Trophoblast cell (in vitro differentiated cells and primary cell): ENCODE measurements at regions not wholly inside any gene's neighbourhood (a gene's known extent, or its start where the extent isn't known, plus 50 kb on each side); places are given as distances from the start of the nearest gene placed in this dataset.
A peak's percentile ranks its signal among the peaks of the same experiment; 100 is the strongest.

Experiments
- DNase-seq, 2 donors: peaks; one replicate each; pipeline ENCODE4 v3.0.0-alpha.2; 2016
- H2AFZ ChIP-seq: 2 replicates; pipeline ENCODE4 v1.6.1; 2013; ENCODE audit warnings: low read length, moderate library complexity, mild to moderate bottlenecking; ENCODE audit not compliant: insufficient read depth, poor library complexity
- H2AK5ac ChIP-seq: 2 replicates; pipeline ENCODE4 v1.6.1; 2013; ENCODE audit warnings: mild to moderate bottlenecking, low read length
- H2BK120ac ChIP-seq: 2 replicates; pipeline ENCODE4 v1.6.1; 2013; ENCODE audit warnings: low read length, mild to moderate bottlenecking, moderate library complexity; ENCODE audit not compliant: insufficient read depth, poor library complexity
- H2BK12ac ChIP-seq: 2 replicates; pipeline ENCODE4 v1.6.1; 2013; ENCODE audit warnings: mild to moderate bottlenecking, low read length, moderate library complexity
- H2BK5ac ChIP-seq: 2 replicates; pipeline ENCODE4 v1.6.1; 2013; ENCODE audit warnings: low read length, low read depth, moderate library complexity, mild to moderate bottlenecking; ENCODE audit not compliant: poor library complexity
- H3K14ac ChIP-seq: 2 replicates; pipeline ENCODE4 v1.6.1; 2013; ENCODE audit warnings: mild to moderate bottlenecking, low read length
- H3K18ac ChIP-seq: 2 replicates; pipeline ENCODE4 v1.6.1; 2013; ENCODE audit warnings: mild to moderate bottlenecking, low read length
- H3K23ac ChIP-seq: 2 replicates; pipeline ENCODE4 v1.6.1; 2013; ENCODE audit warnings: low read length
- H3K27ac ChIP-seq: 2 replicates; pipeline ENCODE4 v1.5.1; 2013; ENCODE audit warnings: low read depth, mild to moderate bottlenecking, inconsistent platforms, low read length, moderate library complexity
- H3K27me3 ChIP-seq: 2 replicates; pipeline ENCODE4 v1.6.1; 2013; ENCODE audit warnings: inconsistent platforms, mild to moderate bottlenecking, low read length, moderate library complexity; ENCODE audit not compliant: insufficient read depth
- H3K36me3 ChIP-seq, 2 experiments: 1 replicate in 1 of 2; 2 replicates in 1 of 2; pipeline ENCODE4 v1.6.1; 2013; ENCODE audit warnings: low read length in 2 of 2, mild to moderate bottlenecking in 2 of 2, moderate library complexity in 1 of 2; ENCODE audit not compliant: insufficient read depth in 2 of 2, control insufficient read depth in 1 of 2
- H3K4ac ChIP-seq: 2 replicates; pipeline ENCODE4 v1.6.1; 2013; ENCODE audit warnings: low read depth, mild to moderate bottlenecking, low read length, moderate library complexity
- H3K4me1 ChIP-seq, 2 experiments: 1 replicate in 1 of 2; 2 replicates in 1 of 2; pipeline ENCODE4 v1.6.1; 2013; ENCODE audit warnings: low read length in 2 of 2, mild to moderate bottlenecking in 2 of 2, moderate library complexity in 1 of 2; ENCODE audit not compliant: insufficient read depth in 2 of 2, control insufficient read depth in 1 of 2
- H3K4me2 ChIP-seq: 2 replicates; pipeline ENCODE4 v1.6.1; 2013; ENCODE audit warnings: inconsistent platforms, mild to moderate bottlenecking, low read length, moderate library complexity
- H3K4me3 ChIP-seq: 2 replicates; pipeline ENCODE4 v1.5.1; 2013; ENCODE audit warnings: mild to moderate bottlenecking, low read depth, low read length, inconsistent platforms
- H3K79me1 ChIP-seq: one replicate; pipeline ENCODE4 v1.6.1; 2013; ENCODE audit warnings: low read length
- H3K79me2 ChIP-seq: 2 replicates; pipeline ENCODE4 v1.6.1; 2013; ENCODE audit warnings: low read length, mild to moderate bottlenecking; ENCODE audit not compliant: control insufficient read depth, insufficient read depth, poor library complexity
- H3K9ac ChIP-seq: 2 replicates; pipeline ENCODE4 v1.6.1; 2013; ENCODE audit warnings: mild to moderate bottlenecking, low read length
- H3K9me3 ChIP-seq: 2 replicates; pipeline ENCODE4 v1.6.1; 2013; ENCODE audit warnings: low read depth, mild to moderate bottlenecking, control low read depth, inconsistent platforms, low read length; ENCODE audit not compliant: insufficient read depth
- H4K12ac ChIP-seq: 2 replicates; pipeline ENCODE4 v1.6.1; 2013; ENCODE audit warnings: low read depth, mild to moderate bottlenecking, low read length, moderate library complexity
- H4K8ac ChIP-seq: 2 replicates; pipeline ENCODE4 v1.6.1; 2013; ENCODE audit warnings: low read depth, mild to moderate bottlenecking, low read length, moderate library complexity
- H4K91ac ChIP-seq: one replicate; pipeline ENCODE4 v1.6.1; 2013; ENCODE audit warnings: low read depth, mild to moderate bottlenecking, low read length, moderate library complexity
- WGBS: extraction: QIAGEN DNeasy Blood & Tissue Kit; methylation state at CpG from one replicate; pipeline ENCODE4 v1.1.7; 2013; ENCODE audit warnings: missing lambda C conversion rate; ENCODE audit not compliant: insufficient read length, insufficient coverage; ENCODE audit errors: extremely low coverage; 5-methylcytosine and 5-hydroxymethylcytosine counted together

DNA sequence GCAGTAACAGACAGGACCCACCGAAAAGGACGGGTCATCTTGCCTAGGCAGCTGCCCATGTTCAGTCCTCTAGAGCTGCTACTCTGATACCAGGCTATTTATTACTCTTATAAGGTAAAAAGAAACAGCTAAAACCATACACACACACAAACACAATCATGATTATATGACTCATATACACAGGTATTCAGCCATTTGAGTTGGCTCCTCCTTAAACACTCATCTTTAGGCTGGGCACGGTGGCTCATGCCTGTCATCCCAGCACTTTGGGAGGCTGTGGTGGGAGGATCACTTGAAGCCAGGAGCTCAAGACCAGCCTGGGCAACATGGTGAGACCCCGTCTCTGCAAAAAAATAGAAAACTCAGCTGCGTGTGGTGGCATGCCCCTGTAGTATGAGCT is 76.6 kb downstream of the F11 start:
- H2BK120ac ChIP-seq = no peak overlapping the region
- H4K12ac ChIP-seq = no peak overlapping the region
- H3K79me2 ChIP-seq = no peaks in the 10 kb centered on the region
- H3K36me3 ChIP-seq = no peaks in the 10 kb centered on the region
- H3K27me3 ChIP-seq = no peaks in the 10 kb centered on the region
- H3K27ac ChIP-seq = no peak overlapping the region
- H2AFZ ChIP-seq = no peak overlapping the region
- H3K4me2 ChIP-seq = no peak overlapping the region
- H4K91ac ChIP-seq = no peak overlapping the region
- H4K8ac ChIP-seq = no peak overlapping the region
- no CpG with 5 or more reads among the region's 5 CpGs for WGBS
- H3K4ac ChIP-seq = no peak overlapping the region
- no peak overlapping the region for H2BK5ac ChIP-seq
- no peak overlapping the region for H3K4me3 ChIP-seq
- no peaks in the 10 kb centered on the region for H3K79me1 ChIP-seq
- H3K9me3 ChIP-seq = no peaks in the 10 kb centered on the region
- H3K4me1 ChIP-seq = no peaks in the 10 kb centered on the region
- no peak overlapping the region for H3K23ac ChIP-seq
- no peak overlapping the region for H2AK5ac ChIP-seq
- no peak overlapping the region for H2BK12ac ChIP-seq
- H3K9ac ChIP-seq = no peak overlapping the region
- no peak for DNase-seq
- H3K18ac ChIP-seq = no peak overlapping the region
- H3K14ac ChIP-seq = no peak overlapping the region

DNA sequence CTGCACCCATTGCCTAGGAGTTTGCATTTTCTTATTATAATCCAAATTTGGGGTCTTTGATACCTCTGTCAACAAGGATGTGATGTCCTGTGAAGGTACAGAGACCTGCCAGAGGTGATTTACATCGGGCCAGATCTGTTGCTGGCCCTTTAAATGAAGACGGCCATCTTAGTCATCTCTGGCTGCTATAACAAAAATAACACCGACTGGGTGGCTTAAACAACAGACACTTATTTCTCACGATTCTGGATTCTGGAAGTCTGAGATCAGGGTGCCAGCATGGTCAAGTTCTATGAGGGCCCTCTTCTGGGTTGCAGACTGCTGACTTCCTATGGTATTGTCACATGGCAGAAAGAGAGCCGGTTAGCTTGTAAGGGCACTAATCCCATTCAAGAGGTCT is 75.7 kb downstream of the F11 start:
- Histone ChIP-seq H4K8ac (no peak overlapping the region), H3K4ac (no peak overlapping the region), H3K14ac (no peak overlapping the region), H3K79me2 (no peaks in the 10 kb centered on the region), H3K27ac (no peak overlapping the region), H2AK5ac (no peak overlapping the region), H3K4me3 (no peak overlapping the region), H2BK120ac (no peak overlapping the region), H3K4me1 (no peaks in the 10 kb centered on the region), H3K4me2 (no peak overlapping the region), H3K23ac (no peak overlapping the region), H3K79me1 (no peaks in the 10 kb centered on the region), H3K9ac (no peak overlapping the region), H2BK12ac (no peak overlapping the region), H4K91ac (no peak overlapping the region), H3K27me3 (no peaks in the 10 kb centered on the region), H3K18ac (no peak overlapping the region), H2BK5ac (no peak overlapping the region), H3K36me3 (no peaks in the 10 kb centered on the region), H4K12ac (no peak overlapping the region), H3K9me3 (no peaks in the 10 kb centered on the region), H2AFZ (no peak overlapping the region)
- DNase-seq = peak in 1 of 2 donors; percentile 1
- no CpG with 5 or more reads among the region's 5 CpGs for WGBS
